Adrenal gland (tissue), 9 donors: ENCODE measurements at regions not wholly inside any gene's neighbourhood (a gene's known extent, or its start where the extent isn't known, plus 50 kb on each side); places are given as distances from the start of the nearest gene placed in this dataset.

Experiments
- DNase-seq, 7 donors: peaks; one replicate each; pipeline ENCODE4 v3.0.0-alpha.2; 2019 to 2020
- H3K27ac ChIP-seq, 5 donors: fragments of 200-600 bp; sonication (generic) in 4 of 5; 1 replicate in 3 of 5; 2 replicates in 2 of 5; pipeline versions ENCODE4 v1.5.1 to v1.8.0; 2016 to 2020; ENCODE audit warnings: mild to moderate bottlenecking in 1 of 5
- H3K27me3 ChIP-seq: fragments of 200-600 bp; 2 replicates; pipeline ENCODE4 v1.8.0; 2021
- H3K36me3 ChIP-seq, 2 donors: fragments of 200-600 bp; replicated peaks in 1 of 2; 1 replicate in 1 of 2; 2 replicates in 1 of 2; pipeline versions ENCODE4 v1.5.1 to v1.8.0; 2018 to 2022
- H3K4me1 ChIP-seq, 2 donors: fragments of 200-600 bp; replicated peaks in 1 of 2; 1 replicate in 1 of 2; 2 replicates in 1 of 2; pipeline versions ENCODE4 v1.5.1 to v1.8.0; 2018 to 2021
- H3K4me3 ChIP-seq, 4 donors: fragments of 200-600 bp; sonication (generic) in 3 of 4; one replicate each; pipeline ENCODE4 v1.5.1; 2016 to 2018
- H3K9me3 ChIP-seq, 3 donors: fragments of 200-600 bp; sonication (generic) in 1 of 3; replicated peaks in 1 of 3; 1 replicate in 2 of 3; 2 replicates in 1 of 3; pipeline versions ENCODE4 v1.5.1 to v1.8.0; 2016 to 2021
- POLR2A ChIP-seq, 2 donors: fragments of 450-650 bp; IDR thresholded peaks; one replicate each; pipeline ENCODE4 v1.6.1; 2017; ENCODE audit warnings: antibody characterized with exemption in 2 of 2, mild to moderate bottlenecking in 2 of 2, moderate library complexity in 1 of 2
- WGBS, 4 donors: extraction: QIAGEN DNeasy Blood & Tissue Kit in 2 of 4; methylation state at CpG; one replicate each; pipeline versions ENCODE4 v1.1.5 to v1.1.7; 2013 to 2017; 5-methylcytosine and 5-hydroxymethylcytosine counted together
- intact Hi-C, 2 donors: fragments of 100-400 bp; cut with DNase I; formaldehyde crosslinking; loops; one replicate each; pipeline versions ENCODE4 v1.14.1 to v1.15.0; 2022 to 2023
- TF ChIP-seq, protein P1 (sequence below), 6 experiments: fragments of 450-650 bp in 4 of 6; fragments of 200-600 bp in 2 of 6; sonication (generic) in 1 of 6; IDR thresholded peaks; 1 replicate in 5 of 6; 2 replicates in 1 of 6; pipeline versions ENCODE4 v1.5.1 to v1.8.0; 2016 to 2021; ENCODE audit warnings: antibody characterized with exemption in 6 of 6, mild to moderate bottlenecking in 2 of 6, moderate library complexity in 1 of 6
- donor health status: healthy with polysubstance abuse.
- donor health status: Bipolar disorder and iron deficiency.
- donor health status: DM: yes; HTN: yes; CAD: no.
- donor health status: DM: no; HTN: no; CAD: no.
- donor health status: DM: no; HTN: no; CAD: no.

- no peak for DNase-seq
- Histone ChIP-seq H3K4me1 (no peaks in the 10 kb centered on the region), H3K9me3 (no peaks in the 10 kb centered on the region), H3K36me3 (no peaks in the 10 kb centered on the region), H3K4me3 (no peak overlapping the region), H3K27ac (no peak overlapping the region), H3K27me3 (no peaks in the 10 kb centered on the region)
- intact Hi-C loops = no loop called here
- 92% methylated on average over 5 to 10 of the region's 10 CpGs for WGBS, 4 donors
- TF ChIP-seq, protein P1, sequence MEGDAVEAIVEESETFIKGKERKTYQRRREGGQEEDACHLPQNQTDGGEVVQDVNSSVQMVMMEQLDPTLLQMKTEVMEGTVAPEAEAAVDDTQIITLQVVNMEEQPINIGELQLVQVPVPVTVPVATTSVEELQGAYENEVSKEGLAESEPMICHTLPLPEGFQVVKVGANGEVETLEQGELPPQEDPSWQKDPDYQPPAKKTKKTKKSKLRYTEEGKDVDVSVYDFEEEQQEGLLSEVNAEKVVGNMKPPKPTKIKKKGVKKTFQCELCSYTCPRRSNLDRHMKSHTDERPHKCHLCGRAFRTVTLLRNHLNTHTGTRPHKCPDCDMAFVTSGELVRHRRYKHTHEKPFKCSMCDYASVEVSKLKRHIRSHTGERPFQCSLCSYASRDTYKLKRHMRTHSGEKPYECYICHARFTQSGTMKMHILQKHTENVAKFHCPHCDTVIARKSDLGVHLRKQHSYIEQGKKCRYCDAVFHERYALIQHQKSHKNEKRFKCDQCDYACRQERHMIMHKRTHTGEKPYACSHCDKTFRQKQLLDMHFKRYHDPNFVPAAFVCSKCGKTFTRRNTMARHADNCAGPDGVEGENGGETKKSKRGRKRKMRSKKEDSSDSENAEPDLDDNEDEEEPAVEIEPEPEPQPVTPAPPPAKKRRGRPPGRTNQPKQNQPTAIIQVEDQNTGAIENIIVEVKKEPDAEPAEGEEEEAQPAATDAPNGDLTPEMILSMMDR (IDR thresholded peaks at IDR 0.05) = no peak
- TF ChIP-seq POLR2A (IDR thresholded peaks at IDR 0.05) = no peak
Observed at GRCh38 chr15:29475096-29475495, 205.5 kb upstream of the NSMCE3 start.

GRCh38 chr15:29473621-29474105 is 204.0 kb upstream of the NSMCE3 start:
- no peak for DNase-seq
- TF ChIP-seq, protein P1 (IDR thresholded peaks at IDR 0.05) = no peak
- no peak for TF ChIP-seq POLR2A (IDR thresholded peaks at IDR 0.05)
- no peaks in the 10 kb centered on the region for H3K4me1 ChIP-seq
- no peaks in the 10 kb centered on the region for H3K36me3 ChIP-seq
- H3K27me3 ChIP-seq = no peaks in the 10 kb centered on the region
- intact Hi-C loops = no loop called here
- H3K27ac ChIP-seq = no peak overlapping the region
- H3K9me3 ChIP-seq = no peaks in the 10 kb centered on the region
- no peak overlapping the region for H3K4me3 ChIP-seq
- 62 to 80% (median 70%) methylated on average over 17 of the region's 17 CpGs for WGBS, 4 donors

DNA sequence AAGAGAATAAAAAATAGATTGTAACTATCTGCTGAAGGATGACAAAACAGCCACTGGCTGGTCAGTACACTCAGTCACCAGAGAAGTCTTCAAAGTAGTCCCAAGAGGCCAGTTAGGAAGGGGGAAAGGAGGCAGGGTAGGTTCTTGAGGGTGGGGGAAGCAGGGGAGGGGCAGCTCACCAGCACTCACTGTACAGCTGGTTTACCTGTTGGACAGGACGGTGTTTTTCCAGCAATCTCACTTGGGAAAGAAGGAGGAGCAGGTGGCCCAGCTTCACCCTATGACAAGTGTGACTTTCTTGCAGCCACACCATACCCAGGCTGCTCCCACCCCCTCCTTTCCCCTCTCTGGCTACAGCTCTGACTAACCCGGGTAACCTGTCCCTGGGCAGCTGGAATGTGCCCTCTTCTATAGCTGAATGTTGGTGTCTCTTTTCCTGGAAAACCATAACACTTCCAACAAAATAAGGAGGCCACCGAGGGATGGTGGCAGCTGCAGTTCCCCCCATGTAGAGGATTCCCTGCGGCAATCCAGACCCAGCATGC is 203.4 kb upstream of the NSMCE3 start:
- intact Hi-C loops = no loop called here
- Histone ChIP-seq H3K4me1 (no peaks in the 10 kb centered on the region), H3K36me3 (no peaks in the 10 kb centered on the region), H3K27ac (no peak overlapping the region), H3K27me3 (no peaks in the 10 kb centered on the region), H3K4me3 (no peak overlapping the region), H3K9me3 (no peaks in the 10 kb centered on the region)
- no peak for TF ChIP-seq POLR2A (IDR thresholded peaks at IDR 0.05)
- TF ChIP-seq, protein P1 (IDR thresholded peaks at IDR 0.05) = no peak
- WGBS, 4 donors = 77 to 83% (median 81%) methylated on average over 4 of the region's 4 CpGs
- no peak for DNase-seq

- H3K4me3 ChIP-seq = no peak overlapping the region
- WGBS, 4 donors = 75 to 81% (median 76%) methylated on average over 3 to 4 of the region's 4 CpGs
- no peaks in the 10 kb centered on the region for H3K36me3 ChIP-seq
- DNase-seq = no peak
- H3K27me3 ChIP-seq = no peaks in the 10 kb centered on the region
- H3K4me1 ChIP-seq = no peaks in the 10 kb centered on the region
- intact Hi-C loops = no loop called here
- no peak overlapping the region for H3K27ac ChIP-seq
- H3K9me3 ChIP-seq = no peaks in the 10 kb centered on the region
- TF ChIP-seq, protein P1 (IDR thresholded peaks at IDR 0.05) = no peak
- no peak for TF ChIP-seq POLR2A (IDR thresholded peaks at IDR 0.05)
Observed at GRCh38 chr15:29471757-29472156, 202.1 kb upstream of the NSMCE3 start.
